A673 (cell line): ENCODE measurements at regions not wholly inside any gene's neighbourhood (a gene's known extent, or its start where the extent isn't known, plus 50 kb on each side); places are given as distances from the start of the nearest gene placed in this dataset.

Source experiments
- BruUV-seq: library from RNA; stranded (reverse); fragments of 400-500 nt; replicated peaks from 2 replicates; lab custom pipeline; 2021; lab: Mats Ljungman, UMichigan
- CTCF ChIA-PET: fragments of 300-600 bp; sonication (Branson Sonifier 250); formaldehyde crosslinking; loops from one replicate; lab custom pipeline; 2022; ENCODE audit warnings: antibody characterized with exemption; lab: Charles Lee
- POLR2A ChIA-PET: fragments of 300-600 bp; sonication (Branson Sonifier 250); formaldehyde crosslinking; loops from one replicate; lab custom pipeline; 2022; ENCODE audit warnings: antibody characterized with exemption; ENCODE audit not compliant: low non-redundant PET; lab: Charles Lee
- DNase-seq: peaks from one replicate; pipeline ENCODE4 v3.0.0-alpha.2; 2015; ENCODE audit warnings: low spot score
- H3K27ac ChIP-seq: fragments of 200-600 bp; sonication (generic); 2 replicates; pipeline ENCODE4 v1.5.1; 2016; ENCODE audit warnings: mixed run types, low read depth, mild to moderate bottlenecking, mixed read lengths, antibody characterized with exemption, low read length; ENCODE audit not compliant: poor library complexity, severe bottlenecking
- H3K27me3 ChIP-seq: fragments of 200-600 bp; sonication (generic); replicated peaks from 2 replicates; pipeline ENCODE4 v1.6.1; 2017; ENCODE audit warnings: mixed run types, low read depth, mild to moderate bottlenecking, mixed read lengths, antibody characterized with exemption, low read length; ENCODE audit not compliant: insufficient read depth, poor library complexity
- H3K36me3 ChIP-seq: fragments of 200-600 bp; sonication (generic); 2 replicates; pipeline ENCODE4 v1.6.1; 2016; ENCODE audit warnings: mixed run types, mild to moderate bottlenecking, mixed read lengths, antibody characterized with exemption, low read length; ENCODE audit not compliant: insufficient read depth, poor library complexity, severe bottlenecking
- H3K4me1 ChIP-seq: fragments of 200-600 bp; sonication (generic); 2 replicates; pipeline ENCODE4 v1.6.1; 2017; ENCODE audit warnings: mixed run types, mild to moderate bottlenecking, mixed read lengths, antibody characterized with exemption, low read length; ENCODE audit not compliant: insufficient read depth, poor library complexity, severe bottlenecking
- H3K4me3 ChIP-seq: fragments of 200-600 bp; sonication (generic); 2 replicates; pipeline ENCODE4 v1.5.1; 2016; ENCODE audit warnings: low read depth, mixed run types, mild to moderate bottlenecking, mixed read lengths, low read length; ENCODE audit not compliant: poor library complexity, severe bottlenecking
- H3K9me3 ChIP-seq: fragments of 200-600 bp; sonication (generic); 2 replicates; pipeline ENCODE4 v1.6.1; 2016; ENCODE audit warnings: mixed run types, low read depth, mild to moderate bottlenecking, mixed read lengths, antibody characterized with exemption, low read length; ENCODE audit not compliant: poor library complexity, severe bottlenecking
- CTCF ChIP-seq: fragments of 300-800, 200-600 bp; sonication (generic); conservative IDR thresholded peaks from 2 replicates; pipeline ENCODE4 v1.5.1; 2017; ENCODE audit warnings: low read depth, mild to moderate bottlenecking, antibody characterized with exemption, low read length, moderate library complexity, mixed read lengths
- EZH2 ChIP-seq: fragments of 200-600 bp; sonication (generic); IDR thresholded peaks from 2 replicates; pipeline ENCODE4 v1.6.1; 2017; ENCODE audit warnings: borderline replicate concordance, low read depth, mild to moderate bottlenecking, mixed read lengths, antibody characterized with exemption, low read length; ENCODE audit not compliant: poor library complexity, severe bottlenecking
- intact Hi-C: fragments of 100-400 bp; cut with micrococcal nuclease; formaldehyde crosslinking; loops from one replicate; pipeline ENCODE4 v1.10.0; 2022; ENCODE audit not compliant: unreplicated experiment

- no peak overlapping the region for H3K4me3 ChIP-seq
- peaks cover 36% of the 10 kb centered on the region for H3K27me3 ChIP-seq
- intact Hi-C loops: loop anchor here (10.0 kb wide), 1 partner anchor 312 kb away; no protein-coding TSS in a partner anchor
- H3K27ac ChIP-seq: no peak overlapping the region
- CTCF ChIA-PET: interaction anchor here (0.7 kb wide), 1 partner anchor 514 kb away, joined by 10 read pairs; no protein-coding TSS in a partner anchor
- TF ChIP-seq EZH2: no peak
- no peak for TF ChIP-seq CTCF
- no peaks in the 10 kb centered on the region for H3K9me3 ChIP-seq
- H3K4me1 ChIP-seq: no peaks in the 10 kb centered on the region
- H3K36me3 ChIP-seq: no peaks in the 10 kb centered on the region
- no peak for DNase-seq
- BruUV-seq: no TSS peak
- POLR2A ChIA-PET: no interaction called here
Measured at GRCh38 chr10:120736377-120736776, 114.8 kb upstream of the WDR11 start.

- Histone ChIP-seq H3K27ac (no peak overlapping the region), H3K36me3 (no peaks in the 10 kb centered on the region), H3K4me1 (no peaks in the 10 kb centered on the region), H3K27me3 (peaks cover 43% of the 10 kb centered on the region), H3K9me3 (no peaks in the 10 kb centered on the region), H3K4me3 (no peak overlapping the region)
- TF ChIP-seq CTCF: no peak
- intact Hi-C loops: loop anchor here (10.0 kb wide), 1 partner anchor 314 kb away; no protein-coding TSS in a partner anchor
- no TSS peak for BruUV-seq
- CTCF ChIA-PET: no interaction called here
- POLR2A ChIA-PET: no interaction called here
- no peak for DNase-seq
Measured at GRCh38 chr10:120738658-120739057, 112.5 kb upstream of the WDR11 start.

GRCh38 chr10:120741396-120741795, 109.8 kb upstream of the WDR11 start:
- H3K27ac ChIP-seq: no peak overlapping the region
- H3K4me1 ChIP-seq: no peaks in the 10 kb centered on the region
- CTCF ChIA-PET: no interaction called here
- BruUV-seq: no TSS peak
- intact Hi-C loops: no loop called here
- no peak overlapping the region for H3K4me3 ChIP-seq
- H3K27me3 ChIP-seq: peaks cover 65% of the 10 kb centered on the region
- DNase-seq: no peak
- TF ChIP-seq CTCF (no peak), EZH2 (no peak)
- POLR2A ChIA-PET: no interaction called here
- H3K9me3 ChIP-seq: no peaks in the 10 kb centered on the region
- H3K36me3 ChIP-seq: no peaks in the 10 kb centered on the region
